HL-60 (cell line): ENCODE measurements at regions not wholly inside any gene's neighbourhood (a gene's known extent, or its start where the extent isn't known, plus 50 kb on each side); places are given as distances from the start of the nearest gene placed in this dataset.

Experiments used
- DNase-seq, 2 experiments: peaks; one replicate each; pipeline ENCODE4 v3.0.0-alpha.2; 2010 to 2020; ENCODE audit warnings: low read depth in 1 of 2, low spot score in 1 of 2
- H3K27ac ChIP-seq: fragments of 250-450 bp; sonication (Bioruptor Pico); replicated peaks from 2 replicates; pipeline ENCODE4 v1.5.1; 2020; ENCODE audit warnings: mild to moderate bottlenecking, moderate library complexity
- H3K27me3 ChIP-seq: fragments of 250-450 bp; sonication (Bioruptor Pico); 2 replicates; pipeline ENCODE4 v1.5.1; 2021; ENCODE audit warnings: mild to moderate bottlenecking, moderate library complexity; ENCODE audit not compliant: insufficient read depth, poor library complexity, severe bottlenecking
- H3K4me3 ChIP-seq: replicated peaks from 2 replicates; pipeline ENCODE4 v1.5.1; 2011; ENCODE audit warnings: mild to moderate bottlenecking, control low read depth, low read length; ENCODE audit not compliant: insufficient read depth
- CTCF ChIP-seq: IDR thresholded peaks from one replicate; pipeline ENCODE4 v1.5.1; 2011; ENCODE audit warnings: low read length, control low read depth, inconsistent platforms; ENCODE audit not compliant: insufficient read depth
- GABPA ChIP-seq: IDR thresholded peaks from 2 replicates; pipeline ENCODE4 v1.6.1; 2012; ENCODE audit warnings: low read depth
- POLR2AphosphoS5 ChIP-seq: IDR thresholded peaks from 2 replicates; pipeline ENCODE4 v1.6.1; 2012; ENCODE audit warnings: low read depth
- REST ChIP-seq: IDR thresholded peaks from 2 replicates; pipeline ENCODE4 v1.6.1; 2012; ENCODE audit warnings: low read depth; ENCODE audit not compliant: insufficient replicate concordance
- SPI1 ChIP-seq: IDR thresholded peaks from 2 replicates; pipeline ENCODE4 v1.6.1; 2012; ENCODE audit warnings: low read depth, mild to moderate bottlenecking, borderline replicate concordance

GRCh38 chr2:12399240-12399639 lies 317.5 kb upstream of the TRIB2 start:
- H3K27ac ChIP-seq = no peak overlapping the region
- H3K27me3 ChIP-seq = no peaks in the 10 kb centered on the region
- no peak for DNase-seq
- no peak overlapping the region for H3K4me3 ChIP-seq
- TF ChIP-seq REST = no peak
- TF ChIP-seq CTCF = no peak
- no peak for TF ChIP-seq GABPA
- TF ChIP-seq SPI1 = no peak
- TF ChIP-seq POLR2AphosphoS5 = no peak

DNA sequence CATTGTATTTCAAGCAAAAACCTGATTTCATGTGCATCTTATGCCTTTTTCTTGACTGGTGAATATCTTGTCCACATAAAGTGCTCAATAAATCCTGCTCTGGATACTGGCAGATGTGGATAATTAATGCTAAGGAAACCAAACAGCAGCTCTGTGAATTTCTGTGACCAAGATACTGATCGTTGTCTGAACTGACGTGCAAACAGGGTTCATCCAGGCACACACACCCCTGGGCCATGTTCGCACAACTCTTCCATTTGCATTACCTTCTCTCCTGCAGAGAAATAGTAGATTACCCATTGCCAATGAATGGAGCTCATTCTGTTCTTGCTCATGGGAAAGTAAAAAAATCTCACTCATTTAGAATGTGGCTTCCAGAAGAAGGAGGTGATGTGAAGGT lies 316.2 kb upstream of the TRIB2 start:
- Histone ChIP-seq H3K4me3 (no peak overlapping the region), H3K27ac (no peak overlapping the region), H3K27me3 (no peaks in the 10 kb centered on the region)
- DNase-seq = no peak
- TF ChIP-seq SPI1 = no peak
- no peak for TF ChIP-seq GABPA
- no peak for TF ChIP-seq REST
- TF ChIP-seq CTCF = no peak
- TF ChIP-seq POLR2AphosphoS5 = no peak

DNA sequence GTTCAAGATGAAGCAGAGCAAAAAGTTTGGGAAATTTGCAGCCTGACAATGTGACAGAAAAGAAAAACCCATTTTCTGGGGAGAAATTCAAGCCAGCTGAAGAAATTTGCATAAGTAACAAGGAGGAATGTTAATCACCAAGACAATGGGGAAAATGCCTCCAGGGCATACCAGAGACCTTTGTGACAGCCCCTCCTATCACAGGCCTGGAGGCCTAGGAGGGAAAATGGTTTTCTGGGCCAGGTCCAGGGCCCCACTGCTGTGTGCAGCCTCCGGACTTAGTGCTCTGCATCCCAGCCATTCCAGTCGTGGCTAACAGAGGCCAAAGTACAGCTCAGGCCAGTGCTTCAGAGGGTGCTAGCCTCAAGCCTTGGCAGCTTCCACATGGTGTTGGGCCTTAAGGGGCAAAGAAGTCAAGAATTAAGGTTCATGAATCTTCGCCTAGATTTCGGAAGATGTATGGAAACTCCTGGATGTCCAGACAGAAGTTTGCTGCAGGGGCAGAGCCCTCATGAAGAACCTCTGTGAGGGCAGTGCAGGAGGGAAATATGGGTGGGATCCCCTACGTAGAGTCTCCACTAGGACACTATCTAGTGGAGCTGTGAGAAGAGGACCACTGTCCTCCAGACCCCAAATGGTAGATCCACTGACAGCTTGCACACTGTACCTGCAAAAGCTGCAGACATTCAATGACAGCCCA lies 314.1 kb upstream of the TRIB2 start:
- no peak for DNase-seq

More for the DNA sequence above, 314.1 kb upstream of the TRIB2 start:
- Histone ChIP-seq H3K27me3 (no peaks in the 10 kb centered on the region), H3K27ac (no peak overlapping the region), H3K4me3 (no peak overlapping the region)
- TF ChIP-seq SPI1 (no peak), CTCF (no peak), POLR2AphosphoS5 (no peak), GABPA (no peak), REST (no peak)
